HUES64 (cell line): ENCODE measurements at regions not wholly inside any gene's neighbourhood (a gene's known extent, or its start where the extent isn't known, plus 50 kb on each side); places are given as distances from the start of the nearest gene placed in this dataset.
"Not testable (repeated sequence)": the region's sequence is repeated elsewhere in the genome, so short reads cannot be mapped to it uniquely, and the experiment has no call there.

Experiments used
- H3K27ac ChIP-seq: 2 replicates; pipeline ENCODE4 v1.7.0; 2013; ENCODE audit warnings: low read depth, low read length, inconsistent platforms
- H3K27me3 ChIP-seq: 2 replicates; pipeline ENCODE4 v1.6.1; 2013; ENCODE audit warnings: mild to moderate bottlenecking, low read length; ENCODE audit not compliant: insufficient read depth
- H3K36me3 ChIP-seq: 2 replicates; pipeline ENCODE4 v1.6.1; 2013; ENCODE audit warnings: mild to moderate bottlenecking, low read length; ENCODE audit not compliant: insufficient read depth
- H3K4me1 ChIP-seq: 2 replicates; pipeline ENCODE4 v1.6.1; 2013; ENCODE audit warnings: mild to moderate bottlenecking, low read length, moderate library complexity; ENCODE audit not compliant: insufficient read depth
- H3K4me3 ChIP-seq: 2 replicates; pipeline ENCODE4 v1.5.1; 2013; ENCODE audit warnings: mild to moderate bottlenecking, low read length, moderate library complexity
- H3K9ac ChIP-seq: 2 replicates; pipeline ENCODE4 v1.6.1; 2013; ENCODE audit warnings: mild to moderate bottlenecking, low read depth, low read length
- H3K9me3 ChIP-seq: 2 replicates; pipeline ENCODE4 v1.6.1; 2013; ENCODE audit warnings: low read depth, low read length; ENCODE audit not compliant: insufficient read depth
- WGBS: fragments of 150-250, 120-280 bp; methylation state at CpG from one replicate; pipeline ENCODE4 v1.1.7; 2013; ENCODE audit warnings: missing lambda C conversion rate; 5-methylcytosine and 5-hydroxymethylcytosine counted together

- Histone ChIP-seq H3K27me3 (no peaks in the 10 kb centered on the region), H3K4me1 (peaks cover 3% of the 10 kb centered on the region; the same call in 1 of the 2 replicates), H3K4me3 (no peak overlapping the region), H3K27ac (no peak overlapping the region), H3K36me3 (no peaks in the 10 kb centered on the region), H3K9me3 (no peaks in the 10 kb centered on the region), H3K9ac (no peak overlapping the region)
- WGBS: 93% methylated on average over 8 of the region's 8 CpGs
Measured at GRCh38 chr2:31813016-31813415, 197.8 kb downstream of the MEMO1 start.

- WGBS: 100% methylated on average over 2 of the region's 2 CpGs
- Histone ChIP-seq H3K27me3 (no peaks in the 10 kb centered on the region), H3K27ac (no peak overlapping the region), H3K9me3 (no peaks in the 10 kb centered on the region), H3K9ac (no peak overlapping the region), H3K4me1 (peaks cover 3% of the 10 kb centered on the region; the same call in 1 of the 2 replicates), H3K4me3 (no peak overlapping the region), H3K36me3 (no peaks in the 10 kb centered on the region)
Measured at GRCh38 chr2:31812051-31812798, 198.6 kb downstream of the MEMO1 start.

GRCh38 chr2:31811482-31811881 is 199.3 kb downstream of the MEMO1 start:
- Histone ChIP-seq H3K9ac (no peak overlapping the region), H3K36me3 (no peaks in the 10 kb centered on the region), H3K27me3 (no peaks in the 10 kb centered on the region), H3K4me3 (no peak overlapping the region), H3K27ac (no peak overlapping the region), H3K9me3 (no peaks in the 10 kb centered on the region), H3K4me1 (peaks cover 3% of the 10 kb centered on the region; the same call in 1 of the 2 replicates)
- WGBS: 95% methylated on average over 3 of the region's 3 CpGs

GRCh38 chr2:31810200-31810917 is 200.4 kb downstream of the MEMO1 start:
- Histone ChIP-seq H3K27me3 (no peaks in the 10 kb centered on the region), H3K36me3 (no peaks in the 10 kb centered on the region), H3K9ac (no peak overlapping the region), H3K4me1 (peaks cover 3% of the 10 kb centered on the region; the same call in 1 of the 2 replicates), H3K4me3 (no peak overlapping the region), H3K9me3 (no peaks in the 10 kb centered on the region), H3K27ac (no peak overlapping the region)
- 71% methylated on average over 5 of the region's 5 CpGs for WGBS

GRCh38 chr2:31805688-31806087 is 205.1 kb downstream of the MEMO1 start:
- no peaks in the 10 kb centered on the region for H3K9me3 ChIP-seq
- no peaks in the 10 kb centered on the region for H3K36me3 ChIP-seq
- H3K4me1 ChIP-seq: peaks cover 3% of the 10 kb centered on the region; the same call in 1 of the 2 replicates
- H3K27me3 ChIP-seq: no peaks in the 10 kb centered on the region
- no peak overlapping the region for H3K4me3 ChIP-seq
- WGBS: 88% methylated on average over 16 of the region's 16 CpGs
- no peak overlapping the region for H3K9ac ChIP-seq
- H3K27ac ChIP-seq: no peak overlapping the region

GRCh38 chr2:31803481-31804153 is 207.2 kb downstream of the MEMO1 start:
- 97% methylated on average over 44 of the region's 44 CpGs for WGBS
- H3K9ac ChIP-seq, H3K27ac ChIP-seq, H3K4me1 ChIP-seq, H3K4me3 ChIP-seq, H3K27me3 ChIP-seq, H3K36me3 ChIP-seq, H3K9me3 ChIP-seq: not testable (repeated sequence)

GRCh38 chr2:31802711-31803110 is 208.1 kb downstream of the MEMO1 start:
- WGBS: 98% methylated on average over 5 of the region's 7 CpGs
- Histone ChIP-seq H3K36me3 (no peaks in the 10 kb centered on the region), H3K4me1 (no peaks in the 10 kb centered on the region), H3K4me3 (no peak overlapping the region), H3K9me3 (no peaks in the 10 kb centered on the region), H3K27ac (no peak overlapping the region), H3K9ac (no peak overlapping the region), H3K27me3 (no peaks in the 10 kb centered on the region)

GRCh38 chr2:31799282-31799681 is 211.5 kb downstream of the MEMO1 start:
- 90% methylated on average over 2 of the region's 4 CpGs for WGBS
- H3K27ac ChIP-seq, H3K9ac ChIP-seq, H3K4me1 ChIP-seq, H3K36me3 ChIP-seq, H3K27me3 ChIP-seq, H3K4me3 ChIP-seq: not testable (repeated sequence)
- H3K9me3 ChIP-seq: peaks cover 13% of the 10 kb centered on the region

GRCh38 chr2:31788273-31788672 is 207.5 kb upstream of the SRD5A2 start:
- Histone ChIP-seq H3K9ac (no peak overlapping the region), H3K9me3 (peaks cover 20% of the 10 kb centered on the region), H3K27ac (no peak overlapping the region), H3K27me3 (no peaks in the 10 kb centered on the region), H3K4me1 (no peaks in the 10 kb centered on the region), H3K4me3 (no peak overlapping the region), H3K36me3 (no peaks in the 10 kb centered on the region)
- 95% methylated on average over 2 of the region's 4 CpGs for WGBS

- Histone ChIP-seq H3K9ac (no peak overlapping the region), H3K4me1 (no peaks in the 10 kb centered on the region), H3K36me3 (no peaks in the 10 kb centered on the region), H3K27me3 (no peaks in the 10 kb centered on the region), H3K9me3 (peaks cover 27% of the 10 kb centered on the region), H3K27ac (no peak overlapping the region), H3K4me3 (no peak overlapping the region)
- 81% methylated on average over 2 of the region's 2 CpGs for WGBS
Measured at GRCh38 chr2:31785876-31786275, 205.1 kb upstream of the SRD5A2 start.

GRCh38 chr2:31784868-31785267 is 204.1 kb upstream of the SRD5A2 start:
- Histone ChIP-seq H3K36me3 (no peaks in the 10 kb centered on the region), H3K27me3 (no peaks in the 10 kb centered on the region), H3K9me3 (peaks cover 27% of the 10 kb centered on the region), H3K9ac (no peak overlapping the region), H3K27ac (no peak overlapping the region), H3K4me1 (no peaks in the 10 kb centered on the region), H3K4me3 (no peak overlapping the region)
